ENCODE measurements at regions not wholly inside any gene's neighbourhood (a gene's known extent, or its start where the extent isn't known, plus 50 kb on each side); places are given as distances from the start of the nearest gene placed in this dataset.

GRCh38 chr5:122680623-122681350 is 94.1 kb upstream of the SNX2 start:
- BruUV-seq (replicated peaks) = no TSS peak
- H3K36me3 ChIP-seq (replicated peaks in 1 of 2; ENCODE audit: control insufficient read depth in 1 of 2, insufficient read depth in 2 of 2, low read length in 2 of 2) = no peaks in the 10 kb centered on the region
- H3K79me2 ChIP-seq (ENCODE audit: insufficient read depth, low read length) = no peaks in the 10 kb centered on the region
- no peak overlapping the region for H3K27ac ChIP-seq (ENCODE audit: extremely low read length, insufficient read depth, low read length)
- no peaks in the 10 kb centered on the region for H4K20me1 ChIP-seq (ENCODE audit: insufficient read depth, low read length)
- H3K4me3 ChIP-seq (replicated peaks in 1 of 3; ENCODE audit: insufficient read depth in 1 of 3, low read depth in 2 of 3, low read length in 3 of 3) = no peak overlapping the region
- intact Hi-C loops (cut with micrococcal nuclease; ENCODE audit: unreplicated experiment) = no loop called here
- POLR2A ChIA-PET = no interaction called here
- no peak for ATAC-seq
- no peaks in the 10 kb centered on the region for H3K9me3 ChIP-seq (ENCODE audit: low read length)
- DNase-seq (ENCODE audit: low spot score) = no peak
- 27% methylated on average over 3 of the region's 3 CpGs for WGBS (ENCODE audit: low lambda C conversion rate)
- FAIRE-seq = no peak
- no peak overlapping the region for H2AFZ ChIP-seq (ENCODE audit: low read length)
- no peaks in the 10 kb centered on the region for H3K4me1 ChIP-seq (ENCODE audit: insufficient read depth, low read length)
- no peak for TF ChIP-seq FOXK2 (IDR thresholded peaks at IDR 0.05)
- TF ChIP-seq TCF7 (IDR thresholded peaks at IDR 0.05; ENCODE audit: low read depth) = no peak
- no peak for TF ChIP-seq HOXA7 (CRISPR knock-in tag; IDR thresholded peaks at IDR 0.05)
- TF ChIP-seq ZNF747 (CRISPR knock-in tag; IDR thresholded peaks at IDR 0.05; ENCODE audit: borderline replicate concordance) = no peak
- no peak for TF ChIP-seq TOPORS (CRISPR knock-in tag; IDR thresholded peaks at IDR 0.05)
- no peak for TF ChIP-seq MAFG (CRISPR knock-in tag; IDR thresholded peaks at IDR 0.05)
- no peak for TF ChIP-seq ZBTB37 (CRISPR knock-in tag; IDR thresholded peaks at IDR 0.05)
- TF ChIP-seq ZNF362 (CRISPR knock-in tag; IDR thresholded peaks at IDR 0.05; ENCODE audit: borderline replicate concordance) = no peak
- no peak for TF ChIP-seq SPEN (CRISPR knock-in tag; IDR thresholded peaks at IDR 0.05; ENCODE audit: low read depth)
- no peak for TF ChIP-seq NPAS2 (CRISPR knock-in tag; IDR thresholded peaks at IDR 0.05; ENCODE audit: borderline replicate concordance)
- TF ChIP-seq ZNF687 (CRISPR knock-in tag; IDR thresholded peaks at IDR 0.05) = no peak
- TF ChIP-seq ZNF766 (CRISPR knock-in tag; IDR thresholded peaks at IDR 0.05; ENCODE audit: borderline replicate concordance) = no peak
- TF ChIP-seq TFDP1 (CRISPR knock-in tag; IDR thresholded peaks at IDR 0.05; ENCODE audit: borderline replicate concordance) = no peak
- TF ChIP-seq ZNF816 (CRISPR knock-in tag; IDR thresholded peaks at IDR 0.05; ENCODE audit: borderline replicate concordance) = no peak
- TF ChIP-seq TERF1 (CRISPR knock-in tag; IDR thresholded peaks at IDR 0.05) = no peak
- no peak overlapping the region for H3K4me2 ChIP-seq (ENCODE audit: low read depth, low read length)
- CTCF ChIA-PET (ENCODE audit: low intra/inter-chr PET ratio, low total read pairs) = no interaction called here
- H3K27me3 ChIP-seq (ENCODE audit: control insufficient read depth in 1 of 2, insufficient read depth in 2 of 2, low read length in 2 of 2) = no peaks in the 10 kb centered on the region; a peak in 1 of 5 replicates
- H3K9ac ChIP-seq (ENCODE audit: insufficient read depth, low read depth, low read length) = no peak overlapping the region
- in situ Hi-C loops (cut with HindIII; ENCODE audit: extremely low pct_ligation_motif_present, low pct_unique_long_range_greater_than_20kb) = no loop called here
